ENCODE measurements at regions not wholly inside any gene's neighbourhood (a gene's known extent, or its start where the extent isn't known, plus 50 kb on each side); places are given as distances from the start of the nearest gene placed in this dataset.
"Not testable (repeated sequence)": the region's sequence is repeated elsewhere in the genome, so short reads cannot be mapped to it uniquely, and the experiment has no call there.

GRCh38 chr7:106498005-106498404 is 163.0 kb downstream of the CCDC71L start:
- TF ChIP-seq, protein P1, sequence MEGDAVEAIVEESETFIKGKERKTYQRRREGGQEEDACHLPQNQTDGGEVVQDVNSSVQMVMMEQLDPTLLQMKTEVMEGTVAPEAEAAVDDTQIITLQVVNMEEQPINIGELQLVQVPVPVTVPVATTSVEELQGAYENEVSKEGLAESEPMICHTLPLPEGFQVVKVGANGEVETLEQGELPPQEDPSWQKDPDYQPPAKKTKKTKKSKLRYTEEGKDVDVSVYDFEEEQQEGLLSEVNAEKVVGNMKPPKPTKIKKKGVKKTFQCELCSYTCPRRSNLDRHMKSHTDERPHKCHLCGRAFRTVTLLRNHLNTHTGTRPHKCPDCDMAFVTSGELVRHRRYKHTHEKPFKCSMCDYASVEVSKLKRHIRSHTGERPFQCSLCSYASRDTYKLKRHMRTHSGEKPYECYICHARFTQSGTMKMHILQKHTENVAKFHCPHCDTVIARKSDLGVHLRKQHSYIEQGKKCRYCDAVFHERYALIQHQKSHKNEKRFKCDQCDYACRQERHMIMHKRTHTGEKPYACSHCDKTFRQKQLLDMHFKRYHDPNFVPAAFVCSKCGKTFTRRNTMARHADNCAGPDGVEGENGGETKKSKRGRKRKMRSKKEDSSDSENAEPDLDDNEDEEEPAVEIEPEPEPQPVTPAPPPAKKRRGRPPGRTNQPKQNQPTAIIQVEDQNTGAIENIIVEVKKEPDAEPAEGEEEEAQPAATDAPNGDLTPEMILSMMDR (IDR thresholded peaks at IDR 0.05) = not testable (repeated sequence)
- TF ChIP-seq POLR2AphosphoS5 (IDR thresholded peaks at IDR 0.05) = not testable (repeated sequence)

Measured in sigmoid colon (tissue), 4 donors.